ENCODE measurements at regions not wholly inside any gene's neighbourhood (a gene's known extent, or its start where the extent isn't known, plus 50 kb on each side); places are given as distances from the start of the nearest gene placed in this dataset.

- Histone ChIP-seq H3K9me3 (ENCODE audit: low read depth) (no peaks in the 10 kb centered on the region), H3K4me2 (ENCODE audit: unreplicated experiment) (no peak overlapping the region), H3K79me2 (ENCODE audit: insufficient read depth) (no peaks in the 10 kb centered on the region), H3K27me3 (replicated peaks; ENCODE audit: insufficient read depth) (0 out of 2 replicates have a peak, but pooled peaks cover 3% of the 10 kb centered on the region), H3K9me2 (ENCODE audit: insufficient read depth) (no peaks in the 10 kb centered on the region), H3K4me3 (no peak overlapping the region), H3K36me3 (ENCODE audit: low read depth) (no peaks in the 10 kb centered on the region), H3K4me1 (ENCODE audit: insufficient read depth) (no peaks in the 10 kb centered on the region), H4K20me1 (ENCODE audit: insufficient read depth) (no peaks in the 10 kb centered on the region), H3K9ac (no peak overlapping the region), H3K27ac (no peak overlapping the region), H2AFZ (no peak overlapping the region), H3F3A (ENCODE audit: insufficient read depth) (no peaks in the 10 kb centered on the region)
- no peak for DNase-seq
- in situ Hi-C loops (cut with MboI) = no loop called here
- WGBS, 2 experiments (ENCODE audit: low coverage in 1 of 2, low lambda C conversion rate in 2 of 2, missing lambda C conversion rate in 2 of 2) = 66 to 72% methylated on average over 13 to 14 of the region's 14 CpGs
- TF ChIP-seq EZH2 (IDR thresholded peaks at IDR 0.05; ENCODE audit: insufficient read depth, poor library complexity, severe bottlenecking) (no peak), EZH2phosphoT487 (IDR thresholded peaks at IDR 0.05; ENCODE audit: insufficient read depth, low read depth) (no peak)
Observed at GRCh38 chr1:43031316-43032203, 72.9 kb upstream of the SLC2A1 start.

DNA sequence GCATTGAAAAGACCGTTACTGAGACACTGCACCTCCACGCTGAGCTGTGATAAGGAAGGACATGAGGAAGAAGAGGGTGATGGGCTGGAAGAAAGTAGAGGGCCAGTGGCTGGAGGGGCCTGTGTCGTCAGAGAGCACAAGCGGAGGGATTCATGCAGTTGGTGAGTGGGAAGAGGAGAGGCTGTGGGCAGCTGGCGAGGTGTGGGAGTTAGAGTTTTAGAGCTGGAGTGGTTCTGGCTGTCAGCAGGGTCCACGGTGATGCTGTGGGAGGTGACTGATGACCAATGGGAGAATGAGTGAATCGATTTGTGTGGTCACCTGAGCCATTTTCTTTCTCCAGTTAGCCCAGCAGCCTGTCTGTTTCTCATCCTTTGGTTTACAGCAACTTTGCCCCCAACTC, 66.2 kb upstream of the SLC2A1 start:
- Histone ChIP-seq H3K4me2 (ENCODE audit: unreplicated experiment) (no peak overlapping the region), H3K4me3 (no peak overlapping the region), H2AFZ (no peak overlapping the region), H3K9me3 (ENCODE audit: low read depth) (no peaks in the 10 kb centered on the region), H3F3A (ENCODE audit: insufficient read depth) (no peaks in the 10 kb centered on the region), H3K79me2 (ENCODE audit: insufficient read depth) (no peaks in the 10 kb centered on the region), H3K4me1 (ENCODE audit: insufficient read depth) (no peaks in the 10 kb centered on the region), H3K36me3 (ENCODE audit: low read depth) (no peaks in the 10 kb centered on the region), H3K9ac (no peak overlapping the region), H3K27me3 (replicated peaks; ENCODE audit: insufficient read depth) (peaks cover 15% of the 10 kb centered on the region; the same call in 1 of the 2 replicates), H3K9me2 (ENCODE audit: insufficient read depth) (no peaks in the 10 kb centered on the region), H4K20me1 (ENCODE audit: insufficient read depth) (no peaks in the 10 kb centered on the region), H3K27ac (no peak overlapping the region)
- no peak for DNase-seq
- in situ Hi-C loops (cut with MboI) = no loop called here
- no peak for TF ChIP-seq EZH2phosphoT487 (IDR thresholded peaks at IDR 0.05; ENCODE audit: insufficient read depth, low read depth)
- no peak for TF ChIP-seq EZH2 (IDR thresholded peaks at IDR 0.05; ENCODE audit: insufficient read depth, poor library complexity, severe bottlenecking)
- 55 to 60% methylated on average over 7 of the region's 7 CpGs for WGBS, 2 experiments (ENCODE audit: low coverage in 1 of 2, low lambda C conversion rate in 2 of 2, missing lambda C conversion rate in 2 of 2)

DNA sequence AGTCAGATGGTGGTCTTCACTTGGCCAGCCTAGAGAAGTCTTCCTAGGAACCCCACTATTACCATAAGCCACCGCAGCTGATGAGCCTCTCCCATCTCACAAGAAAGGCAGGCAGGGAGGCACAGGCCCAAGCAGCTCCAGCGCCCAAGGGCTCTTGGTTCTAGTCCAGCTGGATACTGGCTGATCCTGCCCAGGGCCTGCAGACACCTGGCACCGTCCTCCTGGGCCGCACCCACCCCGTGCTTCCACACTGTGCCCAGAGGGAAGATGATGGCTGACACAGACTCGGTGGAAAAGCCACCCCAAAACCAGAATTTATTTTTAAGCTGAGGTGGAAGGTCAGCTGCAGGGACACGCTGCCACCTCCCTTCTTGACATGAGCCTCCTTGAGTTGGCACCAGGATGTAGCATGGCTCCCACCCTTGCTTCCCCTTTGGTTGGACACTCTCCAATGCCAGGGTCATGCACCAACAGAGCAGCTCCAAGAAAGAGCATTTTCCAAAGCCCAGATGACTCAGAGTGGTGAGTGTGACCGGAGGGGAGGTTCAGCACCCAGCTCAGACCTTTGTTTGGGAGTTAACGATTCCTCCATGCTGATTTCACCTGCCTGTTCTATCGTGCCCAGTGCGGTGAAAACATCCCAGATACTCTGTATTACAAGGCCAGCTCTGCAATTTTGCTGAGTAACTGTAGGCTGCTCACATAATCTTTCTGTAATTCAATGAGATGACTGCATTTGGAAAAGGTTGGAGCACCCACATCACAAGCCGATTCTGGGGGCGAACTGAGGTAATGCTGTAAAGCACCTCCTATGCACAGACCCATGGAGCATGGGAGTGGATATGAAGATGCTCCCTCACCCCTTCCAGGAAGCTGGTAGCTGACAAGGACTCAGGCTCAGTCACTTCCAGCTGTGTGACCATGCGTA, 63.1 kb upstream of the SLC2A1 start:
- no peaks in the 10 kb centered on the region for H3K79me2 ChIP-seq (ENCODE audit: insufficient read depth)
- no peak overlapping the region for H2AFZ ChIP-seq
- no peak for DNase-seq
- in situ Hi-C loops (cut with MboI) = no loop called here
- no peak overlapping the region for H3K4me3 ChIP-seq
- H3K4me2 ChIP-seq (ENCODE audit: unreplicated experiment) = no peak overlapping the region
- no peak overlapping the region for H3K9ac ChIP-seq
- H3K4me1 ChIP-seq (ENCODE audit: insufficient read depth) = no peaks in the 10 kb centered on the region
- no peaks in the 10 kb centered on the region for H3K9me2 ChIP-seq (ENCODE audit: insufficient read depth)
- no peaks in the 10 kb centered on the region for H3F3A ChIP-seq (ENCODE audit: insufficient read depth)
- H4K20me1 ChIP-seq (ENCODE audit: insufficient read depth) = no peaks in the 10 kb centered on the region
- H3K36me3 ChIP-seq (ENCODE audit: low read depth) = no peaks in the 10 kb centered on the region
- H3K27ac ChIP-seq = no peak overlapping the region
- TF ChIP-seq EZH2 (IDR thresholded peaks at IDR 0.05; ENCODE audit: insufficient read depth, poor library complexity, severe bottlenecking) (no peak), EZH2phosphoT487 (IDR thresholded peaks at IDR 0.05; ENCODE audit: insufficient read depth, low read depth) (no peak)
- no peaks in the 10 kb centered on the region for H3K9me3 ChIP-seq (ENCODE audit: low read depth)
- peaks cover 27% of the 10 kb centered on the region for H3K27me3 ChIP-seq (replicated peaks; ENCODE audit: insufficient read depth)
- 56 to 62% methylated on average over 14 of the region's 14 CpGs for WGBS, 2 experiments (ENCODE audit: low coverage in 1 of 2, low lambda C conversion rate in 2 of 2, missing lambda C conversion rate in 2 of 2)

DNA sequence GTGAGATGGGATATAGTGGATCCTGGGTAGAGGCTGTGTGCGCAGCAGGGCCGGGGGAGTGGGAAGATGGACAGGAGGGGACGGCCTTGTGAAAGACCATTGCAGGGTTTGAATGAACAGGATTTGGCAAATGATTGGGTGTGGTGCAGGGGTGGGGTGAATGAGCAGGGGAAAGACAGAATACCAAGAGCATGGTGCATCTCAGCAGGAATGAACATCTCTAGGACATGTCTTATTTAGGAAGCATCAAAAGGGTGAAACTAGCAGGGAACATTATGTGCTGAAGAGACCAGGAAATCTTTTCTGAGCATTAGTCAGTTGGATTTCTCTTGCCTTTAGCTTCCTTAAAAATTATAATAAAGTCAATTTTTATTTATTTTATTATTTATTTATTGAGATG, 60.6 kb upstream of the SLC2A1 start:
- Histone ChIP-seq H3K9me2 (ENCODE audit: insufficient read depth) (no peaks in the 10 kb centered on the region), H2AFZ (no peak overlapping the region), H3K27ac (no peak overlapping the region), H3K79me2 (ENCODE audit: insufficient read depth) (no peaks in the 10 kb centered on the region), H3K4me2 (ENCODE audit: unreplicated experiment) (no peak overlapping the region), H3K4me1 (ENCODE audit: insufficient read depth) (no peaks in the 10 kb centered on the region), H3K9ac (no peak overlapping the region), H3F3A (ENCODE audit: insufficient read depth) (no peaks in the 10 kb centered on the region), H3K9me3 (ENCODE audit: low read depth) (no peaks in the 10 kb centered on the region), H3K4me3 (no peak overlapping the region), H3K27me3 (replicated peaks; ENCODE audit: insufficient read depth) (peaks cover 30% of the 10 kb centered on the region), H4K20me1 (ENCODE audit: insufficient read depth) (no peaks in the 10 kb centered on the region), H3K36me3 (ENCODE audit: low read depth) (no peaks in the 10 kb centered on the region)
- TF ChIP-seq EZH2phosphoT487 (IDR thresholded peaks at IDR 0.05; ENCODE audit: insufficient read depth, low read depth) (no peak), EZH2 (IDR thresholded peaks at IDR 0.05; ENCODE audit: insufficient read depth, poor library complexity, severe bottlenecking) (no peak)
- in situ Hi-C loops (cut with MboI) = no loop called here
- no peak for DNase-seq
- 76 to 77% methylated on average over 3 of the region's 3 CpGs for WGBS, 2 experiments (ENCODE audit: low coverage in 1 of 2, low lambda C conversion rate in 2 of 2, missing lambda C conversion rate in 2 of 2)
